ENCODE measurements at regions not wholly inside any gene's neighbourhood (a gene's known extent, or its start where the extent isn't known, plus 50 kb on each side); places are given as distances from the start of the nearest gene placed in this dataset.
"Not testable (repeated sequence)": the region's sequence is repeated elsewhere in the genome, so short reads cannot be mapped to it uniquely, and the experiment has no call there.

GRCh38 chr6:76959177-76959576 is 504.1 kb downstream of the HTR1B start:
- not testable (repeated sequence) for DNase-seq

- no peak for DNase-seq
Observed at GRCh38 chr6:76942203-76942966, 520.9 kb downstream of the HTR1B start.

- no peak for DNase-seq
Observed at GRCh38 chr6:76940191-76940590, 523.1 kb downstream of the HTR1B start.

- no peak for DNase-seq
Observed at GRCh38 chr6:76914737-76915136, 548.6 kb downstream of the HTR1B start.

- DNase-seq, result not testable (repeated sequence)
Observed at GRCh38 chr6:76905541-76905940, 557.8 kb downstream of the HTR1B start.

- no peak for DNase-seq
Observed at GRCh38 chr6:76892542-76892941, 570.7 kb downstream of the HTR1B start.

GRCh38 chr6:76888351-76888750 is 574.9 kb downstream of the HTR1B start:
- no peak for DNase-seq

- DNase-seq, result no peak
Observed at GRCh38 chr6:76886900-76887299, 576.4 kb downstream of the HTR1B start.

- no peak for DNase-seq
Observed at GRCh38 chr6:76885861-76886301, 577.4 kb downstream of the HTR1B start.

- DNase-seq, result no peak
Observed at GRCh38 chr6:76881414-76881813, 581.9 kb downstream of the HTR1B start.

- DNase-seq, result no peak
Observed at GRCh38 chr6:76876922-76877553, 586.3 kb downstream of the HTR1B start.

GRCh38 chr6:76876430-76876829 is 586.9 kb downstream of the HTR1B start:
- DNase-seq, result not testable (repeated sequence)

- no peak for DNase-seq
Observed at GRCh38 chr6:76867182-76867581, 596.1 kb downstream of the HTR1B start.

GRCh38 chr6:76866091-76866915 is 597.0 kb downstream of the HTR1B start:
- no peak for DNase-seq

GRCh38 chr6:76862936-76863335 is 600.4 kb downstream of the HTR1B start:
- no peak for DNase-seq

- DNase-seq, result no peak
Observed at GRCh38 chr6:76861403-76861802, 601.9 kb downstream of the HTR1B start.

- DNase-seq, result no peak
Observed at GRCh38 chr6:76856065-76856464, 607.2 kb downstream of the HTR1B start.

GRCh38 chr6:76852776-76853175 is 610.5 kb downstream of the HTR1B start:
- DNase-seq, result no peak

- DNase-seq, result not testable (repeated sequence)
Observed at GRCh38 chr6:76849274-76849970, 613.9 kb downstream of the HTR1B start.

- no peak for DNase-seq
Observed at GRCh38 chr6:76843054-76843822, 620.1 kb downstream of the HTR1B start.

GRCh38 chr6:76840865-76841264 is 622.4 kb downstream of the HTR1B start:
- no peak for DNase-seq

All from inflammatory macrophage (primary cell).